HEK293 (cell line): ENCODE measurements at regions not wholly inside any gene's neighbourhood (a gene's known extent, or its start where the extent isn't known, plus 50 kb on each side); places are given as distances from the start of the nearest gene placed in this dataset.

Experiments used
- YY1 ChIP-seq: fragments of 450-650 bp; formaldehyde crosslinking; IDR thresholded peaks from 2 replicates; pipeline ENCODE4 v1.5.1; 2018; ENCODE audit warnings: missing biosample characterization, missing genetic modification characterization
- ZBTB17 ChIP-seq: fragments of 450-650 bp; formaldehyde crosslinking; IDR thresholded peaks from 2 replicates; pipeline ENCODE4 v1.5.1; 2016; ENCODE audit warnings: missing biosample characterization, missing genetic modification characterization
- ZNF175 ChIP-seq: fragments of 450-650 bp; formaldehyde crosslinking; IDR thresholded peaks from 2 replicates; pipeline ENCODE4 v1.5.1; 2016; ENCODE audit warnings: missing biosample characterization, missing genetic modification characterization
- ZNF350 ChIP-seq: fragments of 450-650 bp; formaldehyde crosslinking; IDR thresholded peaks from 2 replicates; pipeline ENCODE4 v1.5.0; 2017; ENCODE audit warnings: missing biosample characterization, mild to moderate bottlenecking, missing genetic modification characterization
- ZNF394 ChIP-seq: fragments of 450-650 bp; formaldehyde crosslinking; IDR thresholded peaks from 2 replicates; pipeline ENCODE4 v1.5.1; 2016; ENCODE audit warnings: missing biosample characterization, missing genetic modification characterization, mild to moderate bottlenecking, moderate library complexity, borderline replicate concordance
- ZNF558 ChIP-seq: fragments of 450-650 bp; formaldehyde crosslinking; IDR thresholded peaks from 2 replicates; pipeline ENCODE4 v1.5.1; 2016; ENCODE audit warnings: missing biosample characterization, missing genetic modification characterization
- ZNF600 ChIP-seq: fragments of 450-650 bp; formaldehyde crosslinking; IDR thresholded peaks from 2 replicates; pipeline ENCODE4 v1.5.1; 2016; ENCODE audit warnings: missing biosample characterization, missing genetic modification characterization
- ZNF747 ChIP-seq: fragments of 450-650 bp; formaldehyde crosslinking; IDR thresholded peaks from 2 replicates; pipeline ENCODE4 v1.5.1; 2016; ENCODE audit warnings: missing biosample characterization, missing genetic modification characterization
- ZNF776 ChIP-seq: fragments of 450-650 bp; formaldehyde crosslinking; IDR thresholded peaks from 2 replicates; pipeline ENCODE4 v1.5.0; 2017; ENCODE audit warnings: missing biosample characterization, missing genetic modification characterization, borderline replicate concordance
- TF ChIP-seq, protein P1 (sequence below): fragments of 450-650 bp; formaldehyde crosslinking; IDR thresholded peaks from 2 replicates; pipeline ENCODE4 v1.5.1; 2016; ENCODE audit warnings: missing biosample characterization, missing genetic modification characterization
- TF ChIP-seq, protein P2 (sequence below): fragments of 450-650 bp; formaldehyde crosslinking; IDR thresholded peaks from 2 replicates; pipeline ENCODE4 v1.5.1; 2016; ENCODE audit warnings: missing biosample characterization, missing genetic modification characterization
- TF ChIP-seq, protein P3 (sequence below): fragments of 450-650 bp; formaldehyde crosslinking; IDR thresholded peaks from 2 replicates; pipeline ENCODE4 v1.5.1; 2016; ENCODE audit warnings: missing biosample characterization, missing genetic modification characterization
- TF ChIP-seq, protein P4 (sequence below): fragments of 450-650 bp; formaldehyde crosslinking; IDR thresholded peaks from 2 replicates; pipeline ENCODE4 v1.5.1; 2017; ENCODE audit warnings: missing biosample characterization, mild to moderate bottlenecking, missing genetic modification characterization, moderate library complexity
- TF ChIP-seq, protein P5 (sequence below): fragments of 450-650 bp; formaldehyde crosslinking; IDR thresholded peaks from 2 replicates; pipeline ENCODE4 v1.5.1; 2016; ENCODE audit warnings: missing biosample characterization, missing genetic modification characterization, borderline replicate concordance

DNA sequence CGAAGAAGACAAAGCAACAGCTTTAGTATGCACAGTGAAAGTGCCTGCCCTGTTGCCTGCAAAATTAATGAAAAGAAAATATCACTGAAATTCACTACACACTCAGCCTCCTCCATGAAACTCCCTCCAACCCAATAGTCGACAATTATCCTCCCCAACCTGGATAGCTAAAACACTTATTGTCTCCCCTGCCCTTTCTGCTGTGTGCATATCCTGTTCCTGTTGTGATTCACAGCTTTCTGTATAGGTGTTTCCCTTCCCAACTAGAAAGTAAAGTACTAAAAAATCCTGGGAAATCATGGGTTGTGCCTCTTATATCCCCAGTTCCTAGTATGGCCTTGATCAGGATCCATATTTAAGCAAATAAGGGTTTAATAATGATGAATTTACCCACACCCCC is 412.1 kb downstream of the LTN1 start:
- no peak for TF ChIP-seq ZNF747
- TF ChIP-seq, protein P1, sequence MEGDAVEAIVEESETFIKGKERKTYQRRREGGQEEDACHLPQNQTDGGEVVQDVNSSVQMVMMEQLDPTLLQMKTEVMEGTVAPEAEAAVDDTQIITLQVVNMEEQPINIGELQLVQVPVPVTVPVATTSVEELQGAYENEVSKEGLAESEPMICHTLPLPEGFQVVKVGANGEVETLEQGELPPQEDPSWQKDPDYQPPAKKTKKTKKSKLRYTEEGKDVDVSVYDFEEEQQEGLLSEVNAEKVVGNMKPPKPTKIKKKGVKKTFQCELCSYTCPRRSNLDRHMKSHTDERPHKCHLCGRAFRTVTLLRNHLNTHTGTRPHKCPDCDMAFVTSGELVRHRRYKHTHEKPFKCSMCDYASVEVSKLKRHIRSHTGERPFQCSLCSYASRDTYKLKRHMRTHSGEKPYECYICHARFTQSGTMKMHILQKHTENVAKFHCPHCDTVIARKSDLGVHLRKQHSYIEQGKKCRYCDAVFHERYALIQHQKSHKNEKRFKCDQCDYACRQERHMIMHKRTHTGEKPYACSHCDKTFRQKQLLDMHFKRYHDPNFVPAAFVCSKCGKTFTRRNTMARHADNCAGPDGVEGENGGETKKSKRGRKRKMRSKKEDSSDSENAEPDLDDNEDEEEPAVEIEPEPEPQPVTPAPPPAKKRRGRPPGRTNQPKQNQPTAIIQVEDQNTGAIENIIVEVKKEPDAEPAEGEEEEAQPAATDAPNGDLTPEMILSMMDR, result no peak
- no peak for TF ChIP-seq ZBTB17 (tag by site-specific recombination)
- no peak for TF ChIP-seq YY1 (tag by site-specific recombination)
- TF ChIP-seq ZNF394, result no peak
- TF ChIP-seq, protein P2, sequence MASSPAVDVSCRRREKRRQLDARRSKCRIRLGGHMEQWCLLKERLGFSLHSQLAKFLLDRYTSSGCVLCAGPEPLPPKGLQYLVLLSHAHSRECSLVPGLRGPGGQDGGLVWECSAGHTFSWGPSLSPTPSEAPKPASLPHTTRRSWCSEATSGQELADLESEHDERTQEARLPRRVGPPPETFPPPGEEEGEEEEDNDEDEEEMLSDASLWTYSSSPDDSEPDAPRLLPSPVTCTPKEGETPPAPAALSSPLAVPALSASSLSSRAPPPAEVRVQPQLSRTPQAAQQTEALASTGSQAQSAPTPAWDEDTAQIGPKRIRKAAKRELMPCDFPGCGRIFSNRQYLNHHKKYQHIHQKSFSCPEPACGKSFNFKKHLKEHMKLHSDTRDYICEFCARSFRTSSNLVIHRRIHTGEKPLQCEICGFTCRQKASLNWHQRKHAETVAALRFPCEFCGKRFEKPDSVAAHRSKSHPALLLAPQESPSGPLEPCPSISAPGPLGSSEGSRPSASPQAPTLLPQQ (tag by site-specific recombination), result no peak
- no peak for TF ChIP-seq ZNF776 (tag by site-specific recombination)
- TF ChIP-seq ZNF175 (tag by site-specific recombination), result no peak
- TF ChIP-seq ZNF350 (tag by site-specific recombination), result no peak
- TF ChIP-seq, protein P3, sequence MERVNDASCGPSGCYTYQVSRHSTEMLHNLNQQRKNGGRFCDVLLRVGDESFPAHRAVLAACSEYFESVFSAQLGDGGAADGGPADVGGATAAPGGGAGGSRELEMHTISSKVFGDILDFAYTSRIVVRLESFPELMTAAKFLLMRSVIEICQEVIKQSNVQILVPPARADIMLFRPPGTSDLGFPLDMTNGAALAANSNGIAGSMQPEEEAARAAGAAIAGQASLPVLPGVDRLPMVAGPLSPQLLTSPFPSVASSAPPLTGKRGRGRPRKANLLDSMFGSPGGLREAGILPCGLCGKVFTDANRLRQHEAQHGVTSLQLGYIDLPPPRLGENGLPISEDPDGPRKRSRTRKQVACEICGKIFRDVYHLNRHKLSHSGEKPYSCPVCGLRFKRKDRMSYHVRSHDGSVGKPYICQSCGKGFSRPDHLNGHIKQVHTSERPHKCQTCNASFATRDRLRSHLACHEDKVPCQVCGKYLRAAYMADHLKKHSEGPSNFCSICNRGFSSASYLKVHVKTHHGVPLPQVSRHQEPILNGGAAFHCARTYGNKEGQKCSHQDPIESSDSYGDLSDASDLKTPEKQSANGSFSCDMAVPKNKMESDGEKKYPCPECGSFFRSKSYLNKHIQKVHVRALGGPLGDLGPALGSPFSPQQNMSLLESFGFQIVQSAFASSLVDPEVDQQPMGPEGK, result no peak
- no peak for TF ChIP-seq ZNF600 (tag by site-specific recombination)
- no peak for TF ChIP-seq ZNF558 (tag by site-specific recombination)
- TF ChIP-seq, protein P4, sequence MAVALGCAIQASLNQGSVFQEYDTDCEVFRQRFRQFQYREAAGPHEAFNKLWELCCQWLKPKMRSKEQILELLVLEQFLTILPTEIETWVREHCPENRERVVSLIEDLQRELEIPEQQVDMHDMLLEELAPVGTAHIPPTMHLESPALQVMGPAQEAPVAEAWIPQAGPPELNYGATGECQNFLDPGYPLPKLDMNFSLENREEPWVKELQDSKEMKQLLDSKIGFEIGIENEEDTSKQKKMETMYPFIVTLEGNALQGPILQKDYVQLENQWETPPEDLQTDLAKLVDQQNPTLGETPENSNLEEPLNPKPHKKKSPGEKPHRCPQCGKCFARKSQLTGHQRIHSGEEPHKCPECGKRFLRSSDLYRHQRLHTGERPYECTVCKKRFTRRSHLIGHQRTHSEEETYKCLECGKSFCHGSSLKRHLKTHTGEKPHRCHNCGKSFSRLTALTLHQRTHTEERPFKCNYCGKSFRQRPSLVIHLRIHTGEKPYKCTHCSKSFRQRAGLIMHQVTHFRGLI (tag by site-specific recombination), result no peak
- TF ChIP-seq, protein P5, sequence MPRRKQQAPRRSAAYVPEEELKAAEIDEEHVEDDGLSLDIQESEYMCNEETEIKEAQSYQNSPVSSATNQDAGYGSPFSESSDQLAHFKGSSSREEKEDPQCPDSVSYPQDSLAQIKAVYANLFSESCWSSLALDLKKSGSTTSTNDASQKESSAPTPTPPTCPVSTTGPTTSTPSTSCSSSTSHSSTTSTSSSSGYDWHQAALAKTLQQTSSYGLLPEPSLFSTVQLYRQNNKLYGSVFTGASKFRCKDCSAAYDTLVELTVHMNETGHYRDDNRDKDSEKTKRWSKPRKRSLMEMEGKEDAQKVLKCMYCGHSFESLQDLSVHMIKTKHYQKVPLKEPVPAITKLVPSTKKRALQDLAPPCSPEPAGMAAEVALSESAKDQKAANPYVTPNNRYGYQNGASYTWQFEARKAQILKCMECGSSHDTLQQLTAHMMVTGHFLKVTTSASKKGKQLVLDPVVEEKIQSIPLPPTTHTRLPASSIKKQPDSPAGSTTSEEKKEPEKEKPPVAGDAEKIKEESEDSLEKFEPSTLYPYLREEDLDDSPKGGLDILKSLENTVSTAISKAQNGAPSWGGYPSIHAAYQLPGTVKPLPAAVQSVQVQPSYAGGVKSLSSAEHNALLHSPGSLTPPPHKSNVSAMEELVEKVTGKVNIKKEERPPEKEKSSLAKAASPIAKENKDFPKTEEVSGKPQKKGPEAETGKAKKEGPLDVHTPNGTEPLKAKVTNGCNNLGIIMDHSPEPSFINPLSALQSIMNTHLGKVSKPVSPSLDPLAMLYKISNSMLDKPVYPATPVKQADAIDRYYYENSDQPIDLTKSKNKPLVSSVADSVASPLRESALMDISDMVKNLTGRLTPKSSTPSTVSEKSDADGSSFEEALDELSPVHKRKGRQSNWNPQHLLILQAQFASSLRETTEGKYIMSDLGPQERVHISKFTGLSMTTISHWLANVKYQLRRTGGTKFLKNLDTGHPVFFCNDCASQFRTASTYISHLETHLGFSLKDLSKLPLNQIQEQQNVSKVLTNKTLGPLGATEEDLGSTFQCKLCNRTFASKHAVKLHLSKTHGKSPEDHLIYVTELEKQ (tag by site-specific recombination), result no peak
